GM12892 (cell line): ENCODE measurements at regions not wholly inside any gene's neighbourhood (a gene's known extent, or its start where the extent isn't known, plus 50 kb on each side); places are given as distances from the start of the nearest gene placed in this dataset.

Source experiments
- POLR2A ChIP-seq: IDR thresholded peaks from 2 replicates; pipeline ENCODE4 v1.6.1; 2011; ENCODE audit warnings: low read depth, low read length, control low read depth
- TAF1 ChIP-seq: IDR thresholded peaks from 2 replicates; pipeline ENCODE4 v1.6.1; 2011; ENCODE audit warnings: low read depth, mild to moderate bottlenecking, control low read depth, low read length, borderline replicate concordance

DNA sequence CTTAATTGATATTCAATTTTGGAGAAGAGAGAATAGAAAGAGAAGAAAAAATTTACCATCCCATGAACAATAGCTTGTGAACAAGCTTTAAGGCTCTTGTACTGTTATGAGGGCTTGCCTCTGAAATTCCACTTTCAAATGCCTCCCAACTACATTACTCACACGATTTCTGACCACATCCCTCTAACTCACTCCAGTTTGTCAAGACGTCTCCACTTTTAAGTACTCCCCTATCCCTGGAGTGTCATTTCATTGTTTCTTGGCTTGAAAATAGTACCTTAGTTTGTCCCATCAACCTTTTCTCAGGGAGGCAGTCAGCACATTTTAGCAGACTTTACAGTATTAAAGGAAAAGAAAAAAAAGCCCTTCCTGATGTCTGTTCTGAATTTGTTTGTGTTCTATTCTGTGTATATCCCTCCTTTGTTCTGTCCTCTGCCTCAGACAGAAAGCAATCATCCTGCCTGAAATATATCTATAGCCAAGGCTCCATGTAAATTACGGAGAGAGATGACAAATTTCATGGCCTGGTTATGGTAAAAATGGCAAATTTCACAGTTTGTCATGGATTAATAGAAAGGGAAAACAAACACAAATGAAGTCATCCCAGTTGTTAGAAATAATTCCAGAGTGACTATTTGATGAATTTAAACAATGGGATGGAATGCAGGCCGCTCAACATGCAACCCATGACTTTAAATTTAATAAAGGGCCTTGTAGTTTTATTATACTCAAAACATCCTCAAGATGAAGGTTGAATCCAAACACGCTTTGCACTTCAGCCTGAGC, 228.8 kb downstream of the ETAA1 start:
- TF ChIP-seq POLR2A (no peak), TAF1 (no peak)
